Neural cell (in vitro differentiated cells): ENCODE measurements at regions not wholly inside any gene's neighbourhood (a gene's known extent, or its start where the extent isn't known, plus 50 kb on each side); places are given as distances from the start of the nearest gene placed in this dataset.

Source experiments
- H2AFZ ChIP-seq: fragments of 200-600, 300-800 bp; sonication (generic), shearing (Covaris generic); 2 replicates; pipeline ENCODE4 v1.6.0; 2014; ENCODE audit warnings: low read depth, mild to moderate bottlenecking, antibody characterized with exemption, low read length, moderate library complexity
- H3F3A ChIP-seq: fragments of 200-600 bp; shearing (Covaris generic); 2 replicates; pipeline ENCODE4 v1.6.1; 2016; ENCODE audit warnings: mild to moderate bottlenecking, moderate library complexity, mixed read lengths, antibody characterized with exemption, low read length; ENCODE audit not compliant: insufficient read depth, poor library complexity, severe bottlenecking
- H3K27ac ChIP-seq: fragments of 200-600, 300-800 bp; sonication (generic), shearing (Covaris generic); 2 replicates; pipeline ENCODE4 v1.5.1; 2014; ENCODE audit warnings: mild to moderate bottlenecking, low read length, moderate library complexity
- H3K27me3 ChIP-seq: fragments of 300-800, 200-600 bp; sonication (generic), shearing (Covaris generic); 2 replicates; pipeline ENCODE4 v1.6.0; 2014; ENCODE audit warnings: mild to moderate bottlenecking, low read depth, low read length, moderate library complexity; ENCODE audit not compliant: insufficient read depth
- H3K36me3 ChIP-seq: fragments of 300-800, 200-600 bp; sonication (generic), shearing (Covaris generic); 2 replicates; pipeline ENCODE4 v1.5.1; 2014; ENCODE audit warnings: mild to moderate bottlenecking, antibody characterized with exemption, low read length, moderate library complexity; ENCODE audit not compliant: insufficient read depth
- H3K4me2 ChIP-seq: fragments of 300-800, 200-600 bp; sonication (generic), shearing (Covaris generic); 2 replicates; pipeline ENCODE4 v1.6.0; 2014; ENCODE audit warnings: mild to moderate bottlenecking, low read length
- H3K4me3 ChIP-seq: fragments of 300-800, 200-600 bp; sonication (generic), shearing (Covaris generic); 2 replicates; pipeline ENCODE4 v1.5.1; 2014; ENCODE audit warnings: mild to moderate bottlenecking, low read length, moderate library complexity
- H3K79me2 ChIP-seq: fragments of 200-600 bp; shearing (Covaris generic); replicated peaks from 2 replicates; pipeline ENCODE4 v1.6.0; 2014; ENCODE audit warnings: mild to moderate bottlenecking, low read length, moderate library complexity; ENCODE audit not compliant: insufficient read depth
- H3K9ac ChIP-seq: fragments of 300-800, 200-600 bp; sonication (generic), shearing (Covaris generic); 2 replicates; pipeline ENCODE4 v1.6.1; 2016; ENCODE audit warnings: mild to moderate bottlenecking, low read length, mixed read lengths
- H3K9me2 ChIP-seq: fragments of 200-600 bp; shearing (Covaris generic); 2 replicates; pipeline ENCODE4 v1.6.1; 2016; ENCODE audit warnings: mild to moderate bottlenecking, low read length, mixed read lengths; ENCODE audit not compliant: insufficient read depth
- H3K9me3 ChIP-seq: fragments of 200-600, 300-800 bp; sonication (generic), shearing (Covaris generic); 2 replicates; pipeline ENCODE4 v1.6.1; 2016; ENCODE audit warnings: mild to moderate bottlenecking, mixed run types, low read length, moderate library complexity, mixed read lengths
- H4K20me1 ChIP-seq: fragments of 200-600 bp; shearing (Covaris generic); 2 replicates; pipeline ENCODE4 v1.6.1; 2016; ENCODE audit warnings: mild to moderate bottlenecking, mixed run types; ENCODE audit not compliant: insufficient read depth
- CTCF ChIP-seq: fragments of 450-650 bp; IDR thresholded peaks from 2 replicates; pipeline ENCODE4 v1.5.1; 2014; ENCODE audit warnings: antibody characterized with exemption, mild to moderate bottlenecking, moderate library complexity; ENCODE audit not compliant: poor library complexity, severe bottlenecking
- EP300 ChIP-seq: fragments of 450-650 bp; conservative IDR thresholded peaks from 2 replicates; pipeline ENCODE4 v1.6.1; 2014; ENCODE audit warnings: antibody characterized with exemption, mild to moderate bottlenecking, moderate library complexity; ENCODE audit not compliant: poor library complexity, severe bottlenecking
- EZH2 ChIP-seq: fragments of 200-600, 300-800 bp; shearing (Covaris generic), sonication (generic); IDR thresholded peaks from 2 replicates; pipeline ENCODE4 v1.6.1; 2014; ENCODE audit warnings: antibody characterized with exemption, low read length, borderline replicate concordance, mild to moderate bottlenecking; ENCODE audit not compliant: insufficient read depth, poor library complexity, severe bottlenecking
- MXI1 ChIP-seq: fragments of 450-650 bp; conservative IDR thresholded peaks from 2 replicates; pipeline ENCODE4 v1.6.1; 2014; ENCODE audit warnings: antibody characterized with exemption, mild to moderate bottlenecking; ENCODE audit not compliant: poor library complexity, severe bottlenecking
- POLR2AphosphoS5 ChIP-seq: IDR thresholded peaks from 2 replicates; pipeline ENCODE4 v1.6.1; 2012
- RAD21 ChIP-seq: fragments of 450-650 bp; conservative IDR thresholded peaks from 2 replicates; pipeline ENCODE4 v1.6.1; 2014; ENCODE audit warnings: antibody characterized with exemption, mild to moderate bottlenecking, moderate library complexity
- REST ChIP-seq: IDR thresholded peaks from 2 replicates; pipeline ENCODE4 v1.6.1; 2012; ENCODE audit warnings: borderline replicate concordance
- SMC3 ChIP-seq: fragments of 450-650 bp; conservative IDR thresholded peaks from 2 replicates; pipeline ENCODE4 v1.6.1; 2014; ENCODE audit warnings: antibody characterized with exemption, mild to moderate bottlenecking, moderate library complexity; ENCODE audit not compliant: poor library complexity
- TAF1 ChIP-seq: IDR thresholded peaks from 2 replicates; pipeline ENCODE4 v1.6.1; 2012; ENCODE audit warnings: low read depth

GRCh38 chr1:65504263-65504662 lies 83.8 kb downstream of the LEPR start:
- no peaks in the 10 kb centered on the region for H3K27me3 ChIP-seq
- H4K20me1 ChIP-seq = no peaks in the 10 kb centered on the region
- no peak overlapping the region for H2AFZ ChIP-seq
- TF ChIP-seq CTCF (no peak), REST (no peak), EP300 (no peak), MXI1 (no peak), POLR2AphosphoS5 (no peak), SMC3 (no peak), RAD21 (no peak), TAF1 (no peak), EZH2 (no peak)
- H3K36me3 ChIP-seq = no peaks in the 10 kb centered on the region
- H3K79me2 ChIP-seq = no peaks in the 10 kb centered on the region
- no peak overlapping the region for H3K9ac ChIP-seq
- H3K9me3 ChIP-seq = no peaks in the 10 kb centered on the region
- H3K27ac ChIP-seq = no peak overlapping the region
- H3F3A ChIP-seq = no peaks in the 10 kb centered on the region
- H3K9me2 ChIP-seq = no peaks in the 10 kb centered on the region
- H3K4me2 ChIP-seq = no peak overlapping the region
- H3K4me3 ChIP-seq = no peak overlapping the region

- Histone ChIP-seq H3K36me3 (no peaks in the 10 kb centered on the region), H3F3A (no peaks in the 10 kb centered on the region), H3K4me2 (no peak overlapping the region), H3K79me2 (no peaks in the 10 kb centered on the region), H3K9ac (no peak overlapping the region), H3K9me2 (no peaks in the 10 kb centered on the region), H4K20me1 (no peaks in the 10 kb centered on the region), H3K27ac (no peak overlapping the region), H3K9me3 (no peaks in the 10 kb centered on the region), H2AFZ (no peak overlapping the region), H3K4me3 (no peak overlapping the region), H3K27me3 (no peaks in the 10 kb centered on the region)
- no peak for TF ChIP-seq REST
- TF ChIP-seq TAF1 = no peak
- no peak for TF ChIP-seq MXI1
- no peak for TF ChIP-seq SMC3
- no peak for TF ChIP-seq POLR2AphosphoS5
- TF ChIP-seq EZH2 = no peak
- TF ChIP-seq RAD21 = no peak
Measured at GRCh38 chr1:65505547-65506300, 85.3 kb downstream of the LEPR start.
